HCT116 (cell line): ENCODE measurements at regions not wholly inside any gene's neighbourhood (a gene's known extent, or its start where the extent isn't known, plus 50 kb on each side); places are given as distances from the start of the nearest gene placed in this dataset.

Source experiments
- ATAC-seq: fragments of 200-7000 bp; cut with Tn5 transposase; 2 replicates; pipeline ENCODE4 v1.9.1; 2020; ENCODE audit warnings: mild to moderate bottlenecking, moderate library complexity
- BruUV-seq: library from RNA; stranded (reverse); fragments of 400-500 nt; replicated peaks from 2 replicates; lab custom pipeline; 2021; lab: Mats Ljungman, UMichigan
- CTCF ChIA-PET: fragments of 300-600 bp; sonication (Branson Sonifier 250); formaldehyde crosslinking; loops from one replicate; lab custom pipeline; 2021; ENCODE audit warnings: antibody characterized with exemption; lab: Charles Lee
- POLR2A ChIA-PET: fragments of 300-600, 350-600 bp; sonication (Branson Sonifier 250); formaldehyde crosslinking; loops from one replicate; lab custom pipeline; 2021; ENCODE audit warnings: antibody characterized with exemption; lab: Charles Lee
- RAD21 ChIA-PET, 2 experiments: fragments of 300-600 bp; sonication (Branson Sonifier 250); formaldehyde crosslinking; loops; one replicate each; lab custom pipeline; 2023; ENCODE audit warnings: low total read pairs in 2 of 2; ENCODE audit not compliant: uncharacterized antibody in 2 of 2, unreplicated experiment in 2 of 2, low non-redundant PET in 1 of 2; lab: Charles Lee
- DNase-seq: peaks from one replicate; pipeline ENCODE4 v3.0.0-alpha.2; 2010; ENCODE audit warnings: low read depth, low spot score
- H2AFZ ChIP-seq: fragments of 200-600 bp; shearing (Covaris generic), sonication (generic); 2 replicates; pipeline ENCODE4 v1.6.1; 2017; ENCODE audit warnings: low read depth, mixed run types, mixed read lengths, antibody characterized with exemption, low read length; ENCODE audit not compliant: poor library complexity, severe bottlenecking
- H3K27ac ChIP-seq: 2 replicates; pipeline ENCODE4 v1.5.1; 2012; ENCODE audit warnings: low read depth, low read length
- H3K27me3 ChIP-seq: fragments of 200-600 bp; sonication (generic); 2 replicates; pipeline ENCODE4 v1.6.1; 2016; ENCODE audit warnings: mixed run types, low read length, mixed read lengths; ENCODE audit not compliant: insufficient read depth
- H3K36me3 ChIP-seq, 2 experiments: fragments of 200-500 bp in 1 of 2; fragments of 200-600 bp in 1 of 2; sonication (Bioruptor generic) in 1 of 2; sonication (generic) in 1 of 2; 2 replicates each; pipeline versions ENCODE4 v1.5.1 to v1.6.1; 2014 to 2016; ENCODE audit warnings: low read length in 2 of 2, inconsistent platforms in 1 of 2, mixed read lengths in 1 of 2, mixed run types in 1 of 2; ENCODE audit not compliant: insufficient read depth in 2 of 2, control insufficient read depth in 1 of 2
- H3K4me1 ChIP-seq, 2 experiments: fragments of 200-600 bp in 1 of 2; sonication (generic) in 1 of 2; 2 replicates each; pipeline versions ENCODE4 v1.5.1 to v1.6.1; 2012 to 2017; ENCODE audit warnings: low read length in 2 of 2, inconsistent platforms in 1 of 2, mild to moderate bottlenecking in 1 of 2, mixed read lengths in 1 of 2, mixed run types in 1 of 2, moderate library complexity in 1 of 2; ENCODE audit not compliant: insufficient read depth in 2 of 2, control insufficient read depth in 1 of 2
- H3K4me2 ChIP-seq: fragments of 200-600 bp; sonication (generic); 2 replicates; pipeline ENCODE4 v1.6.1; 2017; ENCODE audit warnings: mixed run types, low read length, mixed read lengths
- H3K4me3 ChIP-seq, 2 experiments: fragments of 200-600 bp in 1 of 2; sonication (generic) in 1 of 2; replicated peaks in 1 of 2; 2 replicates each; pipeline ENCODE4 v1.5.1; 2011 to 2016; ENCODE audit warnings: low read length in 2 of 2, control low read depth in 1 of 2, low read depth in 1 of 2, mild to moderate bottlenecking in 1 of 2, mixed read lengths in 1 of 2, mixed run types in 1 of 2
- H3K79me2 ChIP-seq: fragments of 200-600 bp; sonication (generic); 2 replicates; pipeline ENCODE4 v1.6.1; 2017; ENCODE audit warnings: mild to moderate bottlenecking, mixed run types, low read length, moderate library complexity, mixed read lengths; ENCODE audit not compliant: insufficient read depth
- H3K9ac ChIP-seq: fragments of 200-600 bp; sonication (generic); 2 replicates; pipeline ENCODE4 v1.6.1; 2016; ENCODE audit warnings: low read length, mixed read lengths
- H3K9me2 ChIP-seq: fragments of 200-600 bp; sonication (generic), shearing (Covaris generic); 2 replicates; pipeline ENCODE4 v1.6.1; 2017; ENCODE audit warnings: mixed run types, mild to moderate bottlenecking, moderate library complexity; ENCODE audit not compliant: insufficient read depth
- H3K9me3 ChIP-seq, 2 experiments: fragments of 200-500 bp in 1 of 2; fragments of 200-600 bp in 1 of 2; sonication (Bioruptor generic) in 1 of 2; sonication (generic) in 1 of 2; 2 replicates each; pipeline ENCODE4 v1.6.1; 2014 to 2017; ENCODE audit warnings: low read length in 2 of 2, mixed read lengths in 2 of 2, inconsistent platforms in 1 of 2, low read depth in 1 of 2, mild to moderate bottlenecking in 1 of 2, mixed run types in 1 of 2, moderate library complexity in 1 of 2; ENCODE audit not compliant: control insufficient read depth in 1 of 2, insufficient read depth in 1 of 2
- H4K20me1 ChIP-seq: fragments of 200-600 bp; sonication (generic), shearing (Covaris generic); 2 replicates; pipeline ENCODE4 v1.6.1; 2017; ENCODE audit warnings: mixed run types, mild to moderate bottlenecking, moderate library complexity; ENCODE audit not compliant: insufficient read depth
- ATF3 ChIP-seq: IDR thresholded peaks from 2 replicates; pipeline ENCODE4 v1.6.1; 2012
- CTCF ChIP-seq, 3 experiments: fragments of 200-600 bp in 1 of 3; sonication (generic) in 1 of 3; IDR thresholded peaks in 2 of 3; conservative IDR thresholded peaks in 1 of 3; 2 replicates each; pipeline ENCODE4 v1.5.1; 2012 to 2017; ENCODE audit warnings: low read depth in 2 of 3, low read length in 2 of 3, antibody characterized with exemption in 1 of 3, borderline replicate concordance in 1 of 3, control low read depth in 1 of 3, mild to moderate bottlenecking in 1 of 3, mixed read lengths in 1 of 3, mixed run types in 1 of 3, moderate library complexity in 1 of 3; ENCODE audit not compliant: insufficient read depth in 1 of 3
- ELF1 ChIP-seq: IDR thresholded peaks from 2 replicates; pipeline ENCODE4 v1.6.1; 2012; ENCODE audit warnings: low read depth, borderline replicate concordance
- EZH2 ChIP-seq: fragments of 200-600 bp; sonication (generic); IDR thresholded peaks from 2 replicates; pipeline ENCODE4 v1.6.1; 2017; ENCODE audit warnings: antibody characterized with exemption, mixed run types
- EZH2phosphoT487 ChIP-seq: fragments of 200-600 bp; IDR thresholded peaks from 2 replicates; pipeline ENCODE4 v1.6.1; 2018; ENCODE audit warnings: antibody characterized with exemption, borderline replicate concordance
- JUND ChIP-seq: IDR thresholded peaks from 2 replicates; pipeline ENCODE4 v1.6.1; 2012
- POLR2A ChIP-seq: IDR thresholded peaks from 2 replicates; pipeline ENCODE4 v1.7.0; 2011; ENCODE audit warnings: borderline replicate concordance; ENCODE audit not compliant: insufficient read depth, insufficient read length; ENCODE audit errors: extremely low read depth
- POLR2AphosphoS5 ChIP-seq: IDR thresholded peaks from 2 replicates; pipeline ENCODE4 v1.6.1; 2011; ENCODE audit warnings: mild to moderate bottlenecking, low read depth, low read length, moderate library complexity
- RAD21 ChIP-seq: IDR thresholded peaks from 2 replicates; pipeline ENCODE4 v1.6.1; 2012; ENCODE audit warnings: low read depth, mild to moderate bottlenecking
- REST ChIP-seq: IDR thresholded peaks from 2 replicates; pipeline ENCODE4 v1.6.1; 2012; ENCODE audit warnings: low read depth
- SIN3A ChIP-seq: IDR thresholded peaks from 2 replicates; pipeline ENCODE4 v1.6.1; 2012; ENCODE audit warnings: low read depth
- SP1 ChIP-seq: IDR thresholded peaks from 2 replicates; pipeline ENCODE4 v1.6.1; 2012; ENCODE audit warnings: low read depth
- TCF7L2 ChIP-seq: IDR thresholded peaks from 2 replicates; pipeline ENCODE4 v1.7.0; 2011; ENCODE audit warnings: borderline replicate concordance, inconsistent platforms; ENCODE audit not compliant: insufficient read depth, insufficient read length; ENCODE audit errors: extremely low read depth
- YY1 ChIP-seq: IDR thresholded peaks from 2 replicates; pipeline ENCODE4 v1.6.1; 2011; ENCODE audit warnings: low read length, low read depth, moderate library complexity, mild to moderate bottlenecking; ENCODE audit not compliant: insufficient replicate concordance; ENCODE audit errors: extremely low read depth
- ZBTB33 ChIP-seq: IDR thresholded peaks from 2 replicates; pipeline ENCODE4 v1.6.1; 2011; ENCODE audit warnings: mild to moderate bottlenecking, low read length, moderate library complexity; ENCODE audit not compliant: insufficient replicate concordance; ENCODE audit errors: extremely low read depth
- ZFX ChIP-seq: fragments of 450-650 bp; IDR thresholded peaks from 2 replicates; pipeline ENCODE4 v1.6.1; 2017
- ZNF274 ChIP-seq: fragments of 200-500 bp; sonication (Bioruptor generic); IDR thresholded peaks from 2 replicates; pipeline ENCODE4 v1.6.1; 2014; ENCODE audit warnings: mild to moderate bottlenecking, low read depth, low read length, inconsistent platforms
- intact Hi-C: fragments of 100-400 bp; cut with micrococcal nuclease; formaldehyde crosslinking; loops from 2 replicates; pipeline ENCODE4 v1.10.0; 2022

GRCh38 chr7:51727441-51727840 is 410.8 kb upstream of the COBL start:
- no peak for ATAC-seq
- Histone ChIP-seq H2AFZ (no peak overlapping the region), H3K9me2 (no peaks in the 10 kb centered on the region), H3K27me3 (no peaks in the 10 kb centered on the region), H3K27ac (no peak overlapping the region), H3K36me3 (no peaks in the 10 kb centered on the region), H3K4me2 (no peak overlapping the region), H3K4me1 (no peaks in the 10 kb centered on the region), H3K9ac (no peak overlapping the region), H4K20me1 (no peaks in the 10 kb centered on the region), H3K4me3 (no peak overlapping the region), H3K79me2 (no peaks in the 10 kb centered on the region), H3K9me3 (0 out of 4 replicates have a peak, but pooled peaks cover 0 to 7% of the 10 kb centered on the region in 2 experiments)
- ChIA-PET RAD21 (no interaction called here), CTCF (no interaction called here), POLR2A (no interaction called here)
- intact Hi-C loops, result no loop called here
- TF ChIP-seq REST (no peak), POLR2A (no peak), POLR2AphosphoS5 (no peak), YY1 (no peak), ZBTB33 (no peak), ATF3 (no peak), ELF1 (no peak), JUND (no peak), SP1 (no peak), EZH2 (no peak), RAD21 (no peak), TCF7L2 (no peak), CTCF (IDR thresholded peaks at IDR 0.05 in 2 of 3, conservative IDR thresholded peaks at IDR 0.05 in 1 of 3; ENCODE audit: borderline replicate concordance in 1 of 3, insufficient read depth in 1 of 3, low read depth in 2 of 3, low read length in 2 of 3) (no peak), ZNF274 (no peak), EZH2phosphoT487 (no peak), ZFX (no peak), SIN3A (no peak)
- BruUV-seq, result no TSS peak
- DNase-seq, result no peak
